GM19239 (cell line): ENCODE measurements at regions not wholly inside any gene's neighbourhood (a gene's known extent, or its start where the extent isn't known, plus 50 kb on each side); places are given as distances from the start of the nearest gene placed in this dataset.

Source experiments
- DNase-seq: peaks from one replicate; pipeline ENCODE4 v3.0.0; 2011; ENCODE audit warnings: low spot score; ENCODE audit not compliant: insufficient read length
- FAIRE-seq: peaks from 2 replicates; lab custom pipeline; 2011; peaks lifted over from hg19 to GRCh38; lab: Jason Lieb, UNC

DNA sequence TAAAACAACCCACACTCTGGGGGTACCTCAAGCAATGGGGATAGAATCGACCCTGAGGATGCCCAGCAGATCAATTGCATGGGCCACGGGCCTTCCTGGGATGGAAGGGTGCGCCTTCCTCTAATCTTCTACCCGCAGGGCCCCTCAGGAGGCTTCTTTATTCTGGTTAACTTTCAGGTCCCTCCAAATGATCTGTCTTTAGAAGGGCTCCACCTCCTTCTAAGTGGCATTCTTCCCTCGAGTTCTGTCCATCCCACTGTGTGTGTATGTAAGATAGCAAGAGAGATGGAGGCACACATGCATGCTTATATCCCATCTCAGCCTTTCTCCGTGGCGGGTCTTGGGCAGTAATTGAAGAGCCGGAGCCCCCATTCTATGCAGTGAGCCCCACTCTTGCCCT lies 125.7 kb downstream of the MRM1 start:
- FAIRE-seq (no peak), DNase-seq (no peak)

DNA sequence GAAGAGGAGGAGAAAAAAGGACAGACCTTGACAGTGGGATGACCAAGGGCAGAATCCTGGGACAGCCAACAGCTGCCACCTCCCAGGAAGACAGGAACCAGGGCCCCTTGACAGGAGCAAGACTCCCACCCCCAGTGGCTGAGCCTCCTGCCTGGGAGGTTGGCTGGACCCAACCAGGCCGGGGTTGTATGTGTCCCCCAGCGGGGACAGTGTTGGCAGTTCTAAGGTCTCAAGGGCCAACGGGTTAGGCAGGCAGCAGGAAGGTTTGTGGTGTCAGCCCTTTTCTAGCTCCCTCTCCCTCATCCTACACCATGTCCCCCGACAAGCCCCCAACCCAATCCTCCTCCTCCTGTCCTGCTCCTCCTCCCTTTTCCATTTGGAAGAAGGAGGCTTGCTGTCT lies 126.2 kb downstream of the MRM1 start:
- FAIRE-seq (no peak), DNase-seq (no peak)

DNA sequence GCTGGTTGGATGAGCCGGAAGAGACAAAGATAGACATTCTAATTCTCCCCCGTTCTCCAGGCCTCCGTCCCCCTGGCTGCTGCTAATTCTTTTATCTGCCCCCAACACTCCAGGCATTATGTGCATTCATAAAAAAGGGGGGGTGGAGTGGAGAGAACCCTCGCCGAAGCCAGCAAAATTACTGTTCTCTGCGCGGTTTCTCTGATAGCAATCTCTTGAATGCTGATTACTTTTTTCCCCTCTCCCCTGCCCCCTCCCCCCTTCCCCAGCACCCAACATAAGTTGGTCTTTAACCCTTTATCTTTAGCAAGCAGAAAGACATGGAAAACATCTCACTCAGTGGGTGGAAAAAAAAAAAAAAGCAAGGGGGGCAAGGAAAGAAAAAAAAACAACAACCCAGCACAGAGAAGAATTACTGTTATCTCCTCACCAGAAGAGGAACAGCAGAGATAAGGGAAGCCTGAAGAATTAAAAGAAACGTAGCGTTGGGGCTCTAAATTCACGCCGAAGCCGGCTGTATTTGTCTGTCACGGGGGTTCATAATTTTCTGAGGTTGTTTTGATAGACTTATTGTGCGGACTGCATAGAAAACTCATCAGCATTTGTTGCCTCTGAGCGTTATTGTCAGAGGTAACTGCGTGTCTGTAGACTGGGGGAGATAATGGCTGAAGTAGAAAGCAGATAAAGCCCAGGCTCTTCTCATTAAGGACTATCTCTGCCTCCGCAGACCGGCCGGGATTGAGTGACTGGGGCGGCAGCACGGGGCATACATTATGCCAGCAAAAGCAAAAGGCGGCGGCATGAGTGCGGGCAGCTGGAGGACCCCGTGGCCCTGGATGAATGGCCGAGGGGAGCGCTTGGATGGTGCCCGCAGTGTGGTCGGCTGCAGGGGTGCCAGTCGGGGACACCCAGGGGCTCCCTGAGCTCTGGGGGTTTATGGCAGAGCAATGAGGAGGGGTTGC lies 126.9 kb downstream of the MRM1 start:
- FAIRE-seq (no peak), DNase-seq (no peak)

DNA sequence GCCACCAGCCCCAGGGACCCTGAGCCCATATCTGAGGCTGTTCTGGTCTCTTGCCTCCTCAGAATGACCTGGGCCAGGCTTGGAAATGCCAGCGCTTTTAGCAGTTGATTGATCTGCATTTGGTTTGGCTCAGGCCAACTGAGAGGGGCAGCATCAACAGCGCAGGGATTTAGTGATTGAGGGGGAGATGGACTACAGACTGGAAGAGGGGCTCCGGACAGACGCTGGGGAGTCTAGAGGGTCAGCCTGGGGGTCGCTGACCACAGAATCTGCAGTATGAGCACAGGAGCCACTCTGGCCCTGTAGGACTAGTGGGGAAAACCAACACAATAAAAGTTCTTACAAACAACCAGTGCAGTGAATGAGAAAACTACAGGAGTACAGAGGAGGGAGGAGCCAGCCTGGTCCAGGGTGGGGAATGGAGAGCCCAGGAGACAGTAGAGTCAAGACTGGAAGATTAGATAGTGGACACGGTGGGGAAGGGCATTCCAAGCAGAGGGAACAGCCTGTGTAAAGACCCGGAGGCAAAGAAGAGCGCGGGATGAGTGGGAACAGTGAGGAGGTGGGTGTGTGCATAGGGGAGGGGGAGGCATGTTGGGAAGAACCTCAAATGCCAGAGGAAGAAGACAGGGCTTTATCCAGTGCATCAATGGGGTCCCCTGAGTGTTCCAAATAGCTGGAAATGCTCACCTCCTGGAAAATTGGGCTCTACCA lies 128.9 kb downstream of the MRM1 start:
- FAIRE-seq (no peak), DNase-seq (no peak)

DNA sequence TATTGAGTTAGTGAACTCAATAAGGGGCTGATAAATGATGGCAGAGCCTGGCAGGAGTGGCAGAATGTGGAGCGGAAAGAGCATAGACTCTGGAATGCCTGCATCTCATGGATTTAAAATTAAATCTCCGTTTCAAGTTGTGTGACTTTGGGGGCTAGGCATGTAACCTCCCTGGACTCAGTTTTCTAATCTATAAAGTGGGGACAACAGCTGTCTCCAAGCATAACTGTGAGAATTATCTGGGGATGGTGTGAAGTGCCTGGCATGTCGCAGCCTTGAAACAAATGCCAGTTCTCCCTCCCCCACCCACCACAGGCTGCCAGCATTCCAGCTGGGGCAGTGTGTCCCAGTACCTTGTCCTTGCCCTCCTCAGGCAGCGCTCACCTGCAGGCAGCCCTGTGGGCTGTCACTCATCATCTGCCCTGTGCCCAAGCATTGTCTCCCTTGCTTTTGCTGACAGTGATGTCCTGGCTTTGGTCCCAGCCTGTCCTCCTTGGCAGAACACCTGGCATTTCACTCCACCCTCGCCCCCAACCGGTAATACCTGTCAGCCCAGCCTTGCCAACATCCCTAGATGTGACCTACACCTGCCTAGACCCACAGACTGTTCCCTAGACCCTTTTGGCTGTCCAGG lies 129.6 kb downstream of the MRM1 start:
- DNase-seq (no peak), FAIRE-seq (no peak)

DNA sequence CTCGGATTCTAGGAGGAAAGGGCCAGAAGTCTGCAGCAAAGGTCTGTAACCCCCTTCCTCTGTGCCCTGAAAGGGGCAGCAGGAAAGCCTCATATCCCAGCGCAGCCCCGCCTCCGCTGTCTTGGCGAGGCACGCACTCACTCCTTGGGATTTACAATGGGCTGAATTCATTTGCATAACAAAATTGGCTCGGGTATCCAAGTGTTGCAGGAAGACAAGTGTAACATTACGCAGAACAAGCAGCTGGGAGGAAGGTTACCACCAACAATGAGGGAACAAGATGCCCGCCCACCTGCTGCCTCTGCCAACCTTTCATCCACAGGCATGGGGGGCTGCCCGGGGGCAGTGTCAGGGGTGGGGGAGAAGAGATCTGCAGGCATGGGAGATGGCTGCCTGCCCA lies 130.4 kb downstream of the MRM1 start:
- DNase-seq (no peak), FAIRE-seq (no peak)

DNA sequence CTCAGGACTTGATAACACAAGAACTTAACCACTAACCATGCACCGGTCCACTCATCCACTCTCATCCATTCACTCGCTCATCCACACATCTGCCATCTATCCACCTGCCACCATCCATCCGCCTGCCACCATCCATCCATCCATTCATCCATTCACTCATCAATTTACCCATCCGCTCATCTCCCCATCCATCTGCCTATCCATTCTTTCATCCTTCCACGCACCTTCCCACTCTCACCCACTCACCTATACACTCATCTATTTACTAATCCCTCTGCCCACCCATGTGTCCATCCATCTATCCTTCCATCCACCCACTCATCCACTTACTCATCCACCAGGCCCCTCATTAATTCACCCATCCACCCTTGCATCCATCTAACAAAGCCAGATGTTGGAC lies 131.0 kb downstream of the MRM1 start:
- no peak for DNase-seq
- FAIRE-seq: no peak

DNA sequence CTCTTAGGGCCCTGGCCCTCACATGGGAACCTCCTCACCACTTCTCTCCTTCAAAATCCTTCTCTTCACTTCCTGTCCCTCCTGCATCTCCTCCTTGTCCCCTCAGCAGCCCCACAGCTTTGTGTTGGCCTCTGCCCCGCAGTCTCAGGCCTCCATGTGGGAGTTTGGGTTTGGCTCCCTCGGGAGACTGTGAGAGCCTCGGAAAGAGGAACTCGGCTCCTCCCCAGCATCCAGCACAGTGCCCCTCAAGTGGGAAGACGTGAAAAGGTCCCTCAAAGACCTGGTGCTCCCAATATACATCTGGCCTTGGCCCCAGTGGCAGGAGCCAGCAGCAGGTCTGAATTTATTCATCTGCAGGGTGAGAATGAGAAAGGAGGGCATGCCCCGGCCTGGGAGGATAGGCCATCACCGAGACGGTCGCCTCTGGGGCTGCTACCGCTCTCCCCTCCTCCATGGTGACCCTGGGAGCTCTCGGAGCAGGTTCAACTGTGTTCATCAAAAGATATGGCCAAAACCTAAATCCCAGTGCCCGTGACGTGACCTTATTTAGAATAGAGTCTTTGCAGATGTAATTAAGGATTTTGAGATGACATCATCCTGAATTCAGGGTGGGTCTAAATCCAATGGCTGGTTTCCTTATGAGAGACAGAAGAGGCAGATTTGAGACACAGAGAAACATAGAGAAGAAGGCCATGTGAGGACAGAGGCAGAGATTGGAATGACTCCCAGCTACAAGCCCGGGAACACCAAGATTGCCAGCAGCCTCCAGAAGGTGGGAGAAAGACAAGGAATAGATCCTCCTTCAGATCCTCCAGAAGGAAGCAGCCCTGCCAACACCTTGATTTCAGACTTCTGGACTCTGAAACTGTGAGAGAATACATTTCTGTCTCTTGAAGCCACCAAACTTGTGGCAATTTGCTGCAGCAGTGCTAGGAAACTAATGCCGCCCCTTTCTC lies 135.1 kb downstream of the MRM1 start:
- FAIRE-seq: no peak
- DNase-seq: no peak

DNA sequence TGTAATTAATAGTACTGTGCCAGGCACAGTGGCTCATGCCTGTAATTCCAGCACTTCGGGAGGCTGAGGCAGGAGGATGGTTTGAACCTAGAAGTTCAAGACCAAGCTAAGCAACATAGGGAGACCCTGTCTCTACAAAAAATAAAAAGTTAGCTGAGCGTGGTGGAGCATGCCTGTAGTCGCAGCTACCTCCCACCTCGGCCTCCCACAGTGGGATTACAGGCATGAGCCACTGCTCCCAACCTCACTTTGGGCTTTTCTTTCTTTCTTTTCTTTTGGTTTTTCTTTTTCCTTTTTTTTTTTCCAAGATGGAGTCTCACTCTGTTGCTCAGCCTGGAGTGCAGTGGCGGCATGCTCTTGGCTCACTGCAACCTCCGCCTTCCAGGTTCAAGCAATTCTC lies 137.8 kb downstream of the MRM1 start:
- DNase-seq (no peak), FAIRE-seq (no peak)

DNA sequence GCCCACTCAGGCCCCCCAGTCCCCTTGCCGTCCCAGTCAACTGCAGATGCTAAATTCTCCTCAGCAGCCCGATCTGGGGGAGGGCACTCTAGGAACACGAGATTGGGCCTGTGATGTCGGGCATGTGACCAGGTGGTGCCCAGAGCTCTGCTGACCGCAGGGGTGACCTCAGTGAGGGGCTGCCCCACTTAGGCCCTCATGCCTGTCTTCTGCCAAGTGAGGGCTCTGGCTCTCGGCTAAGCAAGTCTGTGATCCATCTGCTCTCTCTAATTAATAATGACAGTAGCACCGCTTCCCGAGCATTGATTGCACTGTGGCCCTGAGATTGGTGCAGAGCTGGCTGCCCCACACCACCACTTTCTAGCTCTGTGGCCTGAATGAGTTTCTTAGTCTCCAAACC lies 138.8 kb downstream of the MRM1 start:
- FAIRE-seq: no peak

DNA sequence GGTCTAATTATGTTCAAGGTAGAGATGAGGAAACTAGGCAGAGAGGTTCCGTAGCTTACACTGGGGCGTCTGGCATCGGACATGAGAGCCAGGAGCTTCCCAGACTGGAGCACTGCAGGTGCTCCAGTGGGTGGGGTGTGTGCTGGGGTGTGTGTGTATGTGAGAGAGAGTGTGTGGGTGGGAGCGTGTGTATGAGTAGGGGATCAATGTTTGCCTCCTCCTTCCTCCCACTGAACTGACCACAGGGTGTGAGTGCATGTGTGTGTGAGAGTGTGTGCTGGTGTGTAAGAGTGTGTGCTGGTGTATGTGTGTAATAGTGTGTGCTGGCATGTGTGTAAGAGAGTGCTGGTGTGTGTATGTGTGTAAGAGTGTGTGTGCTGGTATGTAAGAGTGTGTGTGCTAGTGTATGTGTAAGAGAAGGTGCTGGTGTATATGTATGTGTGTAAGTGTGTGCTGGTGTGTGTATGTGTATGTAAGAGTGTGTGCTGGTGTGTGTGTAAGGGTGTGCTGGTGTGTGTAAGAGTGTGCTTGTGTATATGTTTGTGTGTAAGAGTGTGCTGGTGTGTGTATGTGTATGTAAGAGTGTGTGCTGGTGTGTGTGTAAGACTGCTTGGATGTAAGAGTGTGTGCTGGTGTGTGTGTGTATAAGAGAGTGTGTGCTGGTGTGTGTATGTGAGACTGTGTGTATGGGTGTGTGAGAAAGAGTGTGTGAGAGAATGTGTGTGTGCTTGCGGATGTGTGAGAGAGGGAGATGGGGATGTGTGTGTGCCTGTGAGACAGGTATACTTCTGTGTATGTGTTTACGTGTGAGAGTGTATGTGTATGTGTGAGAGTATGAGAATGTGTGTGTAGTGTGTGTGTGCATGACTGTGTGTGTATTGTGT lies 139.9 kb downstream of the MRM1 start:
- FAIRE-seq (no peak), DNase-seq (no peak)

More for the DNA sequence above, 138.8 kb downstream of the MRM1 start:
- DNase-seq: no peak

DNA sequence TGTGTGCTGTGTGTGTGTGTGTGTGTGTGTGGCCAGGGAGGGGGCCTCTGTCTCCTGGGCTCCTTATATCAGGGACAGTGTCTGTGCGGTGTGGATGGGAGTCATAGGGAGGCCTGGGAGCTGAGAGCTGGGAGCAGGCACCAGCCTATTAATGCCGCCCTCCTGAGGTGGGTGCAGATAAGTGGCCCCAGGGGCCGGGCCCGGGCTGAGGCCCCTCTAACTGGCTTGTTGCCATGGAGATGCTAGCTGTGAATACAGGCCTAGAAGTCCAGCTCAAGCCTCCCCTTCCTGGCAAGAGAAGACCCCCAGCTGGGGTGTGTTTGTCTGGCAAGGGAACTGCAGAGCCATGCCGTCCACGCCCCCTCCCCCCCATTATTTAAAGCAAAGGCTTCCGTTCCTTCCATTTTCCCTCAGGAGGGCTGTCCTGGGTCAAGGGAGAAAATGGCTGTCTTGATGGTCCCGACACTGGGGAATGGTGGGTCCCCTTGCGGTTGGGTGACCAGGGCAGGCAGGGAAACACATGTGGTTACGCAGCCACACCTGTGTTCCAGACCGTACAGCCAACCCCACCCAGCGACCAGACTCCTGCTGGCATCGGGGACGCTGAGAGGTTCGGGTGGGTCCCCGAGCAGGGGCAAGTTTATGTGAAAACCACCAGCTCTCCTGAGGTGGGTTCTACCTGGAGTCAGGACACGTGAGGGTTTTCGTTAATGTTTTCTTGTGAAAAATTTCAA lies 141.1 kb downstream of the MRM1 start:
- DNase-seq: no peak
- FAIRE-seq: no peak

DNA sequence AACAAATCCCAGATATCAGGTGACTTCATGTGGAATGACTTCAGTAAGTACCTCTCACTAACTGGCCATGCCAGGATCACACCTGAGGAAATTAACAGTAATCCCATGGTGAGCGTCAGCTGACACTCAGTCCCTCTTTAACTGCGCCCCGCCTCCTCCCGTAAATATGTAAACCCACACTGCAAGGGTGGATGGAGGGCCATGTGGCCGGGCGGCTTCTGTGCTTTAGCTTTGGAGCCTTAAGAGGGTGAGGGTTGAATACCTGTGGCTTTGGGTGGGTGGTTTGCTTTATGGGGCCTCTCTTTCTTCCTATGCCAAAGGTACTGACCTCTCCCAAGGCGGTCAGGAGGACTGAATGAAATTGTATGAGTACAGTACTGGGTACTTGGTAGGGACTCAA lies 141.7 kb downstream of the MRM1 start:
- DNase-seq (no peak), FAIRE-seq (no peak)

DNA sequence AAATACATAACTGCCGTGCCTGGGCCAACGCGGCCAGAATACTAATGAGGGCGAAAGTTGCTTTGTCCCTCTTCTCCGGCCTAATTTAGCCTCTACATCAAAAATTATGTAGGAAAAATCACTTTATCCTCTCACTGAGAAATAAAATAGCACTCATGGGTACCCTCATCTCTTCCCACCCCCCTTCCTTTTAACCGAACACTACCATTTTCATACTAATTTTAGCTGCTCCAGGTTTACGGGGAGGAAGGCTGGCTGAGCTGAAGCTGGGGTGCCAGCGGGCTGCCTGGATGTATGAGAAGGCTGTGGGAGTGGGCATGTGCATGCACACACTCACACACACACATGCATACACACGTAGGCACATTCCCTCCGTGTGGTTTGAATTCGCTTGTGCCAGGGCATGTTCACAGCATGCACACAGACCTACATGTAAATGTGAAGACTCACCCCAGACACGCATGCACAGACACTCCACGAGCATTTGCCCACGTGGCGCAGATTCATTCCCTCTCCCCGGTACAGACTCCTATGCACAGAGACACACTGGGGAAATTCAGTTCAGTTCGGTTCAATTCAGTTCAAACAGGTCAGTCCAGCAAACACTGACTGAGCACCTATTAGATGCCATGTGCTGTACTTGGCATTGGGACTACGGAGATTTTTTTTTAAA lies 145.1 kb downstream of the MRM1 start:
- FAIRE-seq (no peak), DNase-seq (no peak)

DNA sequence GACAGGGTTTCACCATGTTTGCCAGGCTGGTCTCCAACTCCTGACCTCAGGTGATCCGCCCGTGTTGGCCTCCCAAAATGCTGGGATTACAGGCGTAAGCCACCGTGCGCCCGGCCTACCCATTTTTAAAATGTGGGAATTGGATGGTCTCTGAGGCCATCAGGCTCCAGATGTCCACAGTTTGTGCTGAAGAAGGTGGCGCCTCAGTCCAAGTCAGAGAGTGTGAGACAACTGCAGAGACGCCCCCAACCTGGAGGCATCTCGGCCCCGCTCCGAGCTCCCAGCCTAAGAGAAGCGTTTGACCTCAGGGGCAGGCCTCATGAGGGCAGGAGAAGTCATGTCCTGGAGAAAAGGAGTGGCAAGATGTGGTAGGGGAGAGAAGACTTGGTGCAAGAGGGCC lies 146.5 kb downstream of the MRM1 start:
- DNase-seq (no peak), FAIRE-seq (no peak)

DNA sequence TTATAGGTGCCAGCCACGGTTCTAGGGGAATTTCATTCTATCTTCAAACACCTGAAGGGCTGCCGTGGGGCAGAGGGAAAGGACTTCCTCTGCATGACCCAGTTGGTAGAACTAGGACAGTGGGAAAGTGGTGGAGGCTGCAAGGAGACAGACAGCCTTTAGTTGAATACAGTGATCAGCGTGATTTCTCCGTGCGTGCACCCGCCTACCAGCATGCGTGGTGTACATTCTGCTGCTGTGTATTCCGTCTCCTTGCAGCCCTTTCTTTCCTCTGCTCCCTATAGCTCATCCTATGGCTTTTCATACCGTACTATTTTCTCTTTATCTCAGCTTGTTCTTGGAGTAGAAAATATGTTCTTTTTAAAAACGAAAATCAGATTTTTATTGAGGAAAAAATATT lies 146.9 kb downstream of the MRM1 start:
- FAIRE-seq (no peak), DNase-seq (no peak)

DNA sequence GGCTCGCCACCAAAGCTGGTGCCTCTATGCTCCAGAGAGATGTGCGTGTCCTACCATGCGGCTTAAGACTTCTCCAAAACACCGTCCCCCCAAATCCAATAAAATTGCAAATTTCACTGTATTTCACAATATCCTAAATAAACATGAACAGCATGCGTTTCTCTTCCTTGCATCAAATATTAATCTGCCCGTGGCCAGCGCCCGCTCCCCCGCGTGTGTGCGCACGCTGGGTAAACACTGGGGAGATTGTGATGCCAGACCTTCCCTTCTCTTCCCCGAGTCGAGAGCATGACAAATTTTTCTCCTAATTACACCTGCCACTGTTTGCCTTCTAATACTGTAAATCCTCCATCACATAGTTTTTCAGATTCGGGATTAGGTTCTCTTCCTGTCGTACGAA lies 148.1 kb downstream of the MRM1 start:
- DNase-seq (no peak), FAIRE-seq (no peak)

DNA sequence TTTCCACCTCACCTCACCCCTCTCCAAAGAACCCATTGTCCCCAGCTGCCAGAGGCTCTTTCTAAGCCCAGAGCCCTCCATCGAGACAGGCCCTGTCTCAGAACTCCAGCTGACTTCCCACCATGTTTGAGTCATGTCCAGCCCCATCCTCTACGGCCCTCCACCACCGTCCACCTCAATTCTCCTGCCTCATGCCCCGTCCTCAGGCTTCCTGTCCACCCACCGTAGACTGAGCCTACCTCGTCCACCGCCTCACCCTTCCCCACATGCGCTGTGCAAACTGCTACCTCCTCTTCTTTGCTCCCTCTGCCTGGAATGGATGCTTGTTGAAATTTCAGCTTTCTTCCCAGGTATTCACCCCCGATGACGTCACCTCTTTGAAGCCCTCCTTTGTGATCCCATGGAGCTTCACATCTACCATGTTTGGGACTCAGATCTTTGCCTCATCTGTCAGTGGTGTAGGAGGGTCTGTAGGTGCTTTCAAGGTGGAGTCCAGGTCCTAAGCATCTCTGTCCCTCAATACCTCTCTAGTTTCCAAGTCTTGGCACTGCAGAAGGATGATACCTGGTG lies 149.0 kb downstream of the MRM1 start:
- no peak for FAIRE-seq

More for the DNA sequence above, 149.0 kb downstream of the MRM1 start:
- no peak for DNase-seq
